HCT116 (cell line): ENCODE measurements at regions not wholly inside any gene's neighbourhood (a gene's known extent, or its start where the extent isn't known, plus 50 kb on each side); places are given as distances from the start of the nearest gene placed in this dataset.

Experiments
- CTCF ChIP-seq, 3 experiments: fragments of 200-600 bp in 1 of 3; sonication (generic) in 1 of 3; IDR thresholded peaks in 2 of 3; conservative IDR thresholded peaks in 1 of 3; 2 replicates each; pipeline ENCODE4 v1.5.1; 2012 to 2017; ENCODE audit warnings: low read depth in 2 of 3, low read length in 2 of 3, antibody characterized with exemption in 1 of 3, borderline replicate concordance in 1 of 3, control low read depth in 1 of 3, mild to moderate bottlenecking in 1 of 3, mixed read lengths in 1 of 3, mixed run types in 1 of 3, moderate library complexity in 1 of 3; ENCODE audit not compliant: insufficient read depth in 1 of 3
- POLR2A ChIP-seq: IDR thresholded peaks from 2 replicates; pipeline ENCODE4 v1.7.0; 2011; ENCODE audit warnings: borderline replicate concordance; ENCODE audit not compliant: insufficient read depth, insufficient read length; ENCODE audit errors: extremely low read depth
- REST ChIP-seq: IDR thresholded peaks from 2 replicates; pipeline ENCODE4 v1.6.1; 2012; ENCODE audit warnings: low read depth

GRCh38 chr2:228642861-228643260, 461.4 kb upstream of the SPHKAP start:
- TF ChIP-seq CTCF (IDR thresholded peaks at IDR 0.05 in 2 of 3, conservative IDR thresholded peaks at IDR 0.05 in 1 of 3; ENCODE audit: borderline replicate concordance in 1 of 3, insufficient read depth in 1 of 3, low read depth in 2 of 3, low read length in 2 of 3), result no peak
- no peak for TF ChIP-seq POLR2A
- no peak for TF ChIP-seq REST
